GM20000 (cell line): ENCODE measurements at regions not wholly inside any gene's neighbourhood (a gene's known extent, or its start where the extent isn't known, plus 50 kb on each side); places are given as distances from the start of the nearest gene placed in this dataset.

Experiments used
- DNase-seq: peaks from one replicate; pipeline ENCODE4 v3.0.0; 2012; ENCODE audit warnings: low spot score
- CTCF ChIP-seq: IDR thresholded peaks from 2 replicates; pipeline ENCODE4 v1.5.1; 2012; ENCODE audit warnings: mild to moderate bottlenecking, control low read depth; ENCODE audit errors: extremely low read depth, missing control alignments

DNA sequence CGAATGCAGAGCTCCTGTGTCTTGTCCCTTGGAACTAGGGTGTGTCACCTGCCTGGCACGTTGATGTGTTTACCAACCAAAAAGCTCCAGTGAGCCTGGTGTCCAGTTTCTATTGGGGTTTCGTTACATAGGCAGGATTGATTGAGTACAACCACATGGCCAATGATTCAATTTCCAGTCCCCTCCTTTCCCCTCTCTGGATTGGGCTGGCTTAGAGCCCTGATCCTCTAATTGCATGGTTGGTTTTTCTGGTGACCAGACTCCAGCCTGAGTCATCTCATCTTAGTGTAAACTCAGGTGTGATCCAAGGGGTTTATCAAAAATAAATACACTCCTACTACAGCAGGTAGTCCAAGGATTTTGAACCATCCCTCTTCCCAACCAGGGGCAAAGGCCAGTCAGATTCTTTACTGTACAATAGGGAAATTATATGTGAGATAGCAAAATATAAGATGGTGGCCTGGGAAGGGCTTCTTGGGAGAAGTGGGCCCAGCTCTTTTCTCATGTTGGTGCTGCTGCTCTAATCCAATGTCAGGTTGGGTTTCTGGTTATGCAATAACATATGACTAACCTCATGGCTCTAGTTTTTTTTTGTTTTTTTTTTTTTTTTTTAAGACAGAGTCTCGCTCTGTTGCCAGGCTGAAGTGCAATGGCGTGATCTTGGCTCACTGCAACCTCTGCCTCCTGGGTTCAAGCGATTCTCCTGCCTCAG lies 64.7 kb upstream of the MGAT5 start:
- DNase-seq: no peak
- no peak for TF ChIP-seq CTCF

- no peak for TF ChIP-seq CTCF
- no peak for DNase-seq
Observed at GRCh38 chr2:134190062-134190806, 63.6 kb upstream of the MGAT5 start.

GRCh38 chr2:134190807-134191203 lies 63.1 kb upstream of the MGAT5 start:
- TF ChIP-seq CTCF: no peak
- DNase-seq: no peak

GRCh38 chr2:134191835-134192234 lies 62.0 kb upstream of the MGAT5 start:
- TF ChIP-seq CTCF: no peak
- DNase-seq: no peak

DNA sequence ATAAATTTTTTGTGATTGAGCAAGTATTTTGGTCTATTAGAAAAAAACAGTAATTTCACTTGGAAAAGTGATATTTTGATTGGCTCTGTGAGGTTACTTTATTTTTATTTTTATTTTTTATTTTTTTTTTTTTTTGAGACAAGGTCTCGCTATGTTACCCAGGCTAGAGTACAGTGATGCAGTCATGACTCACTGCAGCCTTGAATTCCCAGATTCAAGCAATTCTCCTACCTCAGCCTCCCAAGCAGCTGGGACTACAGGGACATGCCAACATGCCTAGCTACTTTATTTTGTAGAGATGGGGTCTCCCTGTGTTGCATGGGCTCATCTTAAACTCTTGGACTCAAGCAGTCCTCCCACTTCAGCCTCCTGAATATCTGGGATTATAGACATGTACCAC lies 60.9 kb upstream of the MGAT5 start:
- no peak for TF ChIP-seq CTCF
- no peak for DNase-seq

DNA sequence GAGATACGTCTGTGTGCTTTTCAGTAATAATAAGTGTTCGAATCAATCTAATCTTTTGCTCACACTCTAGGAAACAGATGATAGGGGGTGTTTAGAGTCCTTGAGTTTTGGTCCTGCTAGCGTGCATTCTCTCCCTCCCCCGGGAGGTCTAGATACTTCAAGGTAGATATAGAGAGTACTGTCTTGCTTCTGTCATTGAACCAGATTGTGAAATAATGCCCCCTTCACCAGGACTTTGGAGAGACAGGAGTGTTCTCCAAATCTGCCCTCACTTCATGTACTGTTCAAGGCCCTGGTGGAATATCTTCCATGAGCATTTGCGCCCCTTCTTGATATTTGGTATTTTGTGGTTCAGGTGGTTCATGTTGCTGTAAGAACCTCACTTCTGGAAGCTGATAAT lies 59.4 kb upstream of the MGAT5 start:
- no peak for TF ChIP-seq CTCF
- DNase-seq: no peak

DNA sequence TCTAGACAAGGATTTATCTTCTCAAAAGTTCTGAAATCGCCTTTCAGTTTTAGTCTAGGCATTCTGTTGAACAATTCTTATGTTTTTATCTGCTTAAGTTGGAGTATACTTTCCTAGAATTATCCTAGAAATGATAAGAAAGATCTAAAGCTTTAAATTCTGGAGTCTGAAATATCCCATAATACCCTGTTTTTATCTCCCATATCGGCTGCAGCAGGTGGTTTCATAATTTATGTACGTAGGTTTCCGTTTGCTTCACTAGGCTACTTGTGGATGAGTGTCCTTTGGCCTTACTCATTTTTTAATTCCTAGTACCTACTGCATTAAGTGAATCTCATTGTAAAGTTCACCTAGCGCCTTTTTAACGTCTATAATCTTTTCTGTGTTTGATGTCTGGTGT lies 58.5 kb upstream of the MGAT5 start:
- TF ChIP-seq CTCF: no peak
- no peak for DNase-seq
